ENCODE measurements at regions not wholly inside any gene's neighbourhood (a gene's known extent, or its start where the extent isn't known, plus 50 kb on each side); places are given as distances from the start of the nearest gene placed in this dataset.

GRCh38 chr2:22942441-22942840 is 442.5 kb upstream of the KLHL29 start:
- Histone ChIP-seq H3K36me3 (ENCODE audit: low read length) (no peaks in the 10 kb centered on the region), H3K9me2 (replicated peaks; ENCODE audit: insufficient read depth, low read length) (no peaks in the 10 kb centered on the region), H3K4me3 (ENCODE audit: insufficient read depth, low read length, poor library complexity, severe bottlenecking) (no peak overlapping the region), H3K9me3 (ENCODE audit: insufficient read depth, low read length) (no peaks in the 10 kb centered on the region), H3K9ac (ENCODE audit: low read length) (no peak overlapping the region), H2AFZ (ENCODE audit: low read depth, low read length, severe bottlenecking) (no peak overlapping the region), H4K20me1 (ENCODE audit: low read depth, low read length) (no peaks in the 10 kb centered on the region), H3K27me3 (ENCODE audit: low read length) (no peaks in the 10 kb centered on the region), H3K27ac (ENCODE audit: low read depth, low read length) (no peak overlapping the region), H3K79me2 (ENCODE audit: insufficient read depth, low read length) (no peaks in the 10 kb centered on the region), H3K4me2 (ENCODE audit: low read depth, low read length, poor library complexity, severe bottlenecking) (no peak overlapping the region), H3F3A (ENCODE audit: insufficient read depth) (no peaks in the 10 kb centered on the region)
- TF ChIP-seq CTCF (IDR thresholded peaks at IDR 0.05; ENCODE audit: insufficient read depth, low read length, poor library complexity, severe bottlenecking), result no peak
- no peak for TF ChIP-seq EZH2phosphoT487 (conservative IDR thresholded peaks at IDR 0.05; ENCODE audit: low read length)

GRCh38 chr2:22944143-22944542 is 440.8 kb upstream of the KLHL29 start:
- no peaks in the 10 kb centered on the region for H3K27me3 ChIP-seq (ENCODE audit: low read length)
- H3K79me2 ChIP-seq (ENCODE audit: insufficient read depth, low read length), result no peaks in the 10 kb centered on the region
- H3K9me3 ChIP-seq (ENCODE audit: insufficient read depth, low read length), result no peaks in the 10 kb centered on the region
- no peak overlapping the region for H3K27ac ChIP-seq (ENCODE audit: low read depth, low read length)
- no peak overlapping the region for H2AFZ ChIP-seq (ENCODE audit: low read depth, low read length, severe bottlenecking)
- H3K4me3 ChIP-seq (ENCODE audit: insufficient read depth, low read length, poor library complexity, severe bottlenecking), result no peak overlapping the region
- H3F3A ChIP-seq (ENCODE audit: insufficient read depth), result no peaks in the 10 kb centered on the region
- no peaks in the 10 kb centered on the region for H3K9me2 ChIP-seq (replicated peaks; ENCODE audit: insufficient read depth, low read length)
- no peak overlapping the region for H3K9ac ChIP-seq (ENCODE audit: low read length)
- no peak overlapping the region for H3K4me2 ChIP-seq (ENCODE audit: low read depth, low read length, poor library complexity, severe bottlenecking)
- no peaks in the 10 kb centered on the region for H4K20me1 ChIP-seq (ENCODE audit: low read depth, low read length)
- H3K36me3 ChIP-seq (ENCODE audit: low read length), result no peaks in the 10 kb centered on the region
- TF ChIP-seq EZH2phosphoT487 (conservative IDR thresholded peaks at IDR 0.05; ENCODE audit: low read length), result no peak
- no peak for TF ChIP-seq CTCF (IDR thresholded peaks at IDR 0.05; ENCODE audit: insufficient read depth, low read length, poor library complexity, severe bottlenecking)

GRCh38 chr2:22946553-22946952 is 438.4 kb upstream of the KLHL29 start:
- no peak overlapping the region for H3K4me3 ChIP-seq (ENCODE audit: insufficient read depth, low read length, poor library complexity, severe bottlenecking)
- no peak overlapping the region for H3K9ac ChIP-seq (ENCODE audit: low read length)
- no peaks in the 10 kb centered on the region for H4K20me1 ChIP-seq (ENCODE audit: low read depth, low read length)
- H2AFZ ChIP-seq (ENCODE audit: low read depth, low read length, severe bottlenecking), result no peak overlapping the region
- no peak overlapping the region for H3K4me2 ChIP-seq (ENCODE audit: low read depth, low read length, poor library complexity, severe bottlenecking)
- H3F3A ChIP-seq (ENCODE audit: insufficient read depth), result no peaks in the 10 kb centered on the region
- H3K27ac ChIP-seq (ENCODE audit: low read depth, low read length), result no peak overlapping the region
- no peaks in the 10 kb centered on the region for H3K36me3 ChIP-seq (ENCODE audit: low read length)
- no peak for TF ChIP-seq EZH2phosphoT487 (conservative IDR thresholded peaks at IDR 0.05; ENCODE audit: low read length)
- TF ChIP-seq CTCF (IDR thresholded peaks at IDR 0.05; ENCODE audit: insufficient read depth, low read length, poor library complexity, severe bottlenecking), result no peak
- no peaks in the 10 kb centered on the region for H3K27me3 ChIP-seq (ENCODE audit: low read length)
- H3K9me3 ChIP-seq (ENCODE audit: insufficient read depth, low read length), result no peaks in the 10 kb centered on the region
- H3K9me2 ChIP-seq (replicated peaks; ENCODE audit: insufficient read depth, low read length), result no peaks in the 10 kb centered on the region
- H3K79me2 ChIP-seq (ENCODE audit: insufficient read depth, low read length), result no peaks in the 10 kb centered on the region

GRCh38 chr2:22947741-22948140 is 437.2 kb upstream of the KLHL29 start:
- no peaks in the 10 kb centered on the region for H3K9me3 ChIP-seq (ENCODE audit: insufficient read depth, low read length)
- H3F3A ChIP-seq (ENCODE audit: insufficient read depth), result no peaks in the 10 kb centered on the region
- H2AFZ ChIP-seq (ENCODE audit: low read depth, low read length, severe bottlenecking), result no peak overlapping the region
- TF ChIP-seq EZH2phosphoT487 (conservative IDR thresholded peaks at IDR 0.05; ENCODE audit: low read length) (no peak), CTCF (IDR thresholded peaks at IDR 0.05; ENCODE audit: insufficient read depth, low read length, poor library complexity, severe bottlenecking) (no peak)
- H3K79me2 ChIP-seq (ENCODE audit: insufficient read depth, low read length), result no peaks in the 10 kb centered on the region
- no peak overlapping the region for H3K4me2 ChIP-seq (ENCODE audit: low read depth, low read length, poor library complexity, severe bottlenecking)
- H4K20me1 ChIP-seq (ENCODE audit: low read depth, low read length), result no peaks in the 10 kb centered on the region
- H3K27me3 ChIP-seq (ENCODE audit: low read length), result no peaks in the 10 kb centered on the region
- H3K4me3 ChIP-seq (ENCODE audit: insufficient read depth, low read length, poor library complexity, severe bottlenecking), result no peak overlapping the region
- H3K9ac ChIP-seq (ENCODE audit: low read length), result no peak overlapping the region
- H3K36me3 ChIP-seq (ENCODE audit: low read length), result no peaks in the 10 kb centered on the region
- no peaks in the 10 kb centered on the region for H3K9me2 ChIP-seq (replicated peaks; ENCODE audit: insufficient read depth, low read length)
- no peak overlapping the region for H3K27ac ChIP-seq (ENCODE audit: low read depth, low read length)
